GM19455 (cell line): ENCODE measurements at regions not wholly inside any gene's neighbourhood (a gene's known extent, or its start where the extent isn't known, plus 50 kb on each side); places are given as distances from the start of the nearest gene placed in this dataset.
"Not testable (repeated sequence)": the region's sequence is repeated elsewhere in the genome, so short reads cannot be mapped to it uniquely, and the experiment has no call there.

Experiments
- ATAC-seq: cut with Tn5 transposase; IDR thresholded peaks from one replicate; pipeline ENCODE4 v1.9.1; 2021; ENCODE audit not compliant: unreplicated experiment

DNA sequence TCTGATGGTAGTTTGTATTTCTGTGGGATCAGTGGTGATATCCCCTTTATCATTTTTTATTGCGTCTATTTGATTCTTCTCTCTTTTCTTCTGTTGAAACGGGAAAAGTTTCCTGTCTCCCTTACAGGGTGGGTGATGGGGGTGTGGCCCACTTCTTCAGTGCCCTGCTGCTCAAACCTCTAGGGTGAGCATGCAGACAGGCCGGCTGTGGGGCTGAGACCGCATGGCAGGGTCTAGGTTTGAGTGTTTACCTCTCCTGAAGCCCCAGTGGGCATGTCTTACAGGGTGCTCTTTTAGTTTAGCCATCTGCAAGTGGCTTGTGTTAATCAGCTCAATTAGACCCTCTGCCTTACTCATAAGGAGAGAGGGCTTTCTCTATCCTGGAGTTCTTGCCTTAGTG lies 450.0 kb upstream of the EPHA3 start:
- ATAC-seq = no peak

DNA sequence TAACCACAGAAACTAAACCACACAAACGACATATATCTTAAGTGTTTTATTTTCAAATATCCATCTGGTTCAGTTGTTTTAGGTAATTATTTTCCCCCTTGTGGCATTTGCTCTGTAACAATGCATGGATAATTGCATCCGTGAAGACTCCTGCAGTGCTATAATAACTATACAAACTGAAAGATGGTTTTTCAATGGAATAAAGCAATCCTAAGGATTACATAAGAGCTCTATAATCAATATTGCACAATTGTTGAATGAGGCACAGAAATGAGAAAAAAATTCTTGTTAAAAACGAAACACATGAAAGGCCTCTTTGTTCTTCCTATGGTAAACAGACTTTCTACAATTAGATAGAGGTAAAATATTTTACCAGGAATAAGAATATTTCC lies 446.0 kb upstream of the EPHA3 start:
- no peak for ATAC-seq

DNA sequence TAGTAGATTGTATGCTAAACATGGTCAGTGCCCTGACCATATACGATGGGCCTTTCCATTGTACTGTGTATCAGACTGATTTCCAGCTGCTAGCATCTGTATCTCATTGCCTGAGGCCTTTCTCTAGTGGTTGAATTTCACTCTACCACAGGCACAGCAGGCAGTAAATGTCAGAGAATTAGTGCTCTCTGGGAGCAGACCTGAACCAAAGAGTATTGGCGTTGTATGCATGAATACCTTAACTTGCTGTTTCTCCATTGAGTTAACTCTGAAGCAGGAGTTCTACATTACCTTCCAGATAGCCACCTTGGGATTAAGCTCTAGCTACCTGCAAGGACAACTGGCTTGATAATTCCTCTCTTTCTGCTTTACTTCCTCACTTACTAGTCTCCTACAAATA lies 439.2 kb upstream of the EPHA3 start:
- ATAC-seq = no peak

GRCh38 chr3:88671573-88671972 lies 435.8 kb upstream of the EPHA3 start:
- no peak for ATAC-seq

DNA sequence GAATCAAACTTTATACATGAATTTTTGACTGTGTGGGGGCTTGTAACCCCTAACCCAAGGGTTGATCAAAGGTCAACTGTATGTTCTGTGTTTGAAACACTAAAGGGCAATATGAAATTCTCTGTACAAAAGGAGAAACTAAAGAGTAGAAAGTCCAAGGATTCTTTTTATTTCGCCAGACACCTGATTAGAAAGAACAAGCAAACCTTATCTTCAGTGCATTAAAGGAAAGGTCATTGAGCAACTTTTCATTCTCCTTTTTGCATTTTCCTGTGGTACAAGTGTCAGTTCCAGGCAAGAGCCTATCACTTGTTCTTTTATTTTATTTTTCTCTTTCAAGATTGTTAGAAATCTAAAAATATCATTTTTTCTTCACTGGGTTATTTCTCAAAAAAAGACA lies 430.1 kb upstream of the EPHA3 start:
- ATAC-seq = no peak

DNA sequence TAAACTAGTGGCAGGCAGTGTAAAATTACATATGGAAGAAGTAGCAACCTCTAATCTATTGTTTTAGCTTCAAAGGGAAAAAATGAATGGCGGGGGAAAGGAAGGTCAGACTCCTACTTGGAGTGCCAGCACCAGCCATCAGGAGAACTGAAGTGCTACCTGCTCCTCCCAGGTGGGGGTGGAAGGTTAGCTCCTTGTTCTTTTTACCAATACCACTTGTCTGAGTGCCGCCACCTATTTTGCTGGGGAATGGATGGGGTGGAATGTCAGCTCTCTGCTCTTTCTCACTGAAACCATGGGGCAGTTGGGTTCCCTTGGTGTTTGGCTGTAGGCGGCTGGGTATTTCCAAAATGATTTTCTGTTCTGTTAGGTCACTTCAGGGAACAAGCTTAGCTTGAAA lies 428.7 kb upstream of the EPHA3 start:
- ATAC-seq = no peak

DNA sequence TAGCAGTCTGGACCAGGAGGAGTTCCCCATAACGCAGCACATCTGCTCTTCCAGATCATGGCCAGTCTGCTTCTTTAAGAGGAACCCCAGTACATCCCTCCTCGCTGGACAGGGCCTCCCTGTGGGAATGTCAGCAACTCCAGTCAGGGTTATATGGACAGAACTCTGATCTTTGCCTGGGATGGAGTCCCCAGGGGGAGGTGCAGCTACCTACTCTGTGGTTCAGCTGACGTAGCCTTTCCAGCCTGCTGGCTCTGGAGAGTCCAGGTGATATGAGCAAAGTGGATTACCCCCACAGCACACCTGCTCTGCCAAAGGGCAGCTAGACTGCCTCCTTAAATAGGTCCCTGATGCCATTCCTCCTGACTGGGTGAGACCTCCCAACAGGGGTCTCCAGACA lies 417.1 kb upstream of the EPHA3 start:
- no peak for ATAC-seq

DNA sequence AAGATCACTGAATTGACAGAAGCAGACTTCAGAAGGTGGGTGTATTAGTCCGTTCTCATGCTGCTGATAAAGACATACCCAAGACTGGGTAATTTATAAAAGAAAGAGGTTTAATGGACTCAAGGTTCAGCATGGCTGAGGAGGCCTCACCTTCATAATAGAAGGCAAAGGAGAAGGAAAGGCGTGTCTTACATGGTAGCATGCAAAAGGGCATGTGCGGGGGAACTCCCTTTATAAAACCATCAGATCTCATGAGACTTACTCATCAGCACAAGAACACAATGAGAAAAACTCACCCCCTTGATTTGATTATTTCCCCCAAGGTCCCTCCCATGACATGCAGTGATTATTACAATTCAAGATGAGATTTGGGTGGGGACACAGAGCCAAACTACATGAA lies 416.3 kb upstream of the EPHA3 start:
- ATAC-seq = no peak

DNA sequence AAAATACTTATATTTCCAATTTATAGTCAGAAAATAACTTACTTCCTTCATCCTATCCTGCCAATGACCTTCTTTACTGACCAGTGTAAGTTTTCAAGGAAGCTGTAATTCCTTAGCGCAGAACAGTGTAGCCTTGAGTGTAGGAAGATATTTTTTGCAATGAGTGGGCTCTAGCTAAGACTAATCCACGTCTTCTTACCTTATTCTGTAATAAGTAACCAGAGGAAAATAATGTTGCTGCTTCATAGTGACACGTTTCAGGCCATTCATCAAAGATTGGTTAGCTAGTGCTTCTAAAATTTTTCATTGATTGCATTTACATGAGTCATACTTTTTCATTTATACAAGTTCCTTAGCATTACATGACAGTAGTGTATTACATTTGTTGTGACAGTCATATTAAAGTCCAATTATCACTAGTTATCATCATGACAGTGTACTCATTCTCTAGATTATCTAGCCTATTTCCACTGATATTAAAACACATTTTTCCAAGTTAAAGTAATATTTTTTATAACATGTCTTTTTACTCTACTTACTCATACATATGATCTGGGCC lies 403.8 kb upstream of the EPHA3 start:
- no peak for ATAC-seq

- ATAC-seq = no peak
Measured at GRCh38 chr3:88704338-88704737, 403.1 kb upstream of the EPHA3 start.

GRCh38 chr3:88707837-88708236 lies 399.6 kb upstream of the EPHA3 start:
- ATAC-seq = no peak

DNA sequence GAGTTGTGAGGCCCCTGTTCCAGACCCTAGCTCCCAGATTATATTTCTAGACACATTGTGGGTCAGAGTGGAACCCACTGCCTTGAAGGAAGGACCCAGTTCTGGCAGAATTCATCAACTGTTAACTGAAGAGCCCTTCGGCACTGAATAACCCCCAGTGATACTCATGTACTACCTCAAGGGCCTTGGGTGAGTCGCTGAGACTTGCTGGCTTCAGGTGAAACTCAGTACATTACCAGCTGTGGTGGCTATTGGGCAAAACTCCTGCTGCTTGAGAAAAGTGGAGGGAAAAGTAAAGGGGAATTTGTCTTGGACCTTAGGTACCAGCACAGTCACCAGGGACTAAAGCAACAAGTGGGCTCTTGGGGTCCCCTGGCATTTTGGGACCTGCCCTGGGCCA lies 394.9 kb upstream of the EPHA3 start:
- no peak for ATAC-seq

DNA sequence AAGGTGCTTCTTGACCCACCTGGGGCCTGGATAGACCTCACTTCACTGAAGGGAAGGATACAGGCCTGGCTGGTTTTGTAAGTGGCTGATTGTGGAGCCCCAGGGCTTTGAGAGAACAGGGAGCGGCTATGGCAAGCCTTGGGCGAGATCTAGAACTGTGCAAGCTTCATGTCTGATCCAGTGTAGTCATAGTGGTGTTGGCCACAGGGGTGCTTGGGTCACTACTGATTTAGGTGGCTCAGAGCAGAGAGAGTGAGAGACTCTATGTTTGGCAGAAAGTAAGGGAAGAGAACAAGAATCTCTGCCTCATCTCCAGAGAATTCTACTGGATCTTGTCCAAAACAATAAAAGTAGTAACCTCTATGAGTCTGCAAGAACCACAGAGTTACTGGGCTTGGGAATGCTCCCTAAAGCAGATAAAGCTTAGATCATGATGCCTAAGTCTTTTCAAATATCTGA lies 394.2 kb upstream of the EPHA3 start:
- ATAC-seq = no peak

DNA sequence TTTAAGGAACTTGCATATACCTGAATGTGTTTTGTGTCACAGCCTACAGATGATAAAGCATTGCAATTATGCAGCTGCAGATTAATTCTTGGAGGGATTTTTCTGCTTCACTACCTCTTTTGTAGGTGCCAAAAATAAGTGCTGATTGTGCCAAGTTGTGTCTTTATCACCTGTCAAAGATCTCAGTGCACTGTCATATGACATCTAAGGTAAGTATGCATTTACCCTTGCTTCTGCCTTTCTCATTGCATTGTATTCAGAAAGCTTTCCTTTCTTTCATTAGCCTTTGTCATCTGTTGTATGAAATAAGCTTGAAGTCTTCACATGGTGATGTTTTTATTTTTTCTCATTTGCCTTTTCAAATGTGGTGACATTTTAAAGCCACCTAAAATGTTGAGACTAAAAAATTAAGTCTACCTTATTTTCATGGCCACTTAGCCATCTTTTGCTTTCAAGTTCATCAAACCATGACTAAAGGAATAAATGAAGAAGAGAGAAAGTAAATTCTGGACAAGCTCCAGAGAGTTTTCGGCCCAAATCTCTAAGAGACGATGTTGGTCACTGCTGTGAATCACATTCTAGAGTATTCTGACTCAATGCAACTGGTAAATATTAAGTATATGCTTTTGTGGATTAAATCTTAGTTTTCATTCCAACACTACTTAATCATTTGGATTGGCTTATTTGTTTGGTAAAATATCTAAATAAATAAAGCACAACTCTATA lies 381.8 kb upstream of the EPHA3 start:
- no peak for ATAC-seq

- no peak for ATAC-seq
Measured at GRCh38 chr3:88732186-88732585, 375.2 kb upstream of the EPHA3 start.

- ATAC-seq = no peak
Measured at GRCh38 chr3:88742106-88742505, 365.3 kb upstream of the EPHA3 start.

DNA sequence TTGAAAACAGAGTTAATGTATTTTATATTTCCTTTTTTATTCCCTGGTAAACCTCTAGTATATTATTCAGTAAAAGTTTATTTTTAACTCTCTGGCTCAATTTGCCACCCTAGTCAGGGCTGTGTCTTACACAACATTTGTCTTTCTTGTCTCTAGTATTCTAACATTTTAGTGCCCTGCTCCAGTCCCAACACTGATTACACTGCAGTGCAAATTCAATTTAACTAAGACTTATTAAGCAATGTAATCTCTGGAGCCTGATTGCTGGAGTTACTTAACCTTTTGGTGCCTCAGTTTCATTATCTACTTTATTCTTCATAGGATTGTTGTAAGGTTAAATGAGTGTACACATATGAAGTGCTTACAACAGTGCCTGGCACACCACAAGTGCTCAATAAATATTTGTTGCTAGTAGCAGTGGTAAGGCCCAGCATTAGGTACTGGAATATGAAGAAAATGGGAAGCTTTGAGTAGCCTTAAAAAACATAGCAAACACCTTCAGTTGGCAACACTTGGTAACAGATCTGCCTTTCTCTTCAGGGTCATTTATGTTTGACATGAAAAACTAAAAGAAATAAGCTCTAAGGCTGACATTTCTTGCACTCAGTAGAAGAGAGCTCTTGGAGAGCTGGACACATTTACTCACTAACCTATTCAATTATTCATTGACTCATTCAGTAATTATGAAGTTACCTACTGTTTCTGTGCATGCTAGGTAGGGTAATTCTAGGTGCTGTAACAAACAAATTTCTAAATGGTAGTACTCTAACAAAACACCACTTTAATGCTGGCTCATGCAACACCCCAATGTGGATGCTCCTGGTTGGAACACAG lies 364.5 kb upstream of the EPHA3 start:
- no peak for ATAC-seq

- no peak for ATAC-seq
Measured at GRCh38 chr3:88744896-88745295, 362.5 kb upstream of the EPHA3 start.

GRCh38 chr3:88747145-88747544 lies 360.3 kb upstream of the EPHA3 start:
- ATAC-seq = not testable (repeated sequence)

DNA sequence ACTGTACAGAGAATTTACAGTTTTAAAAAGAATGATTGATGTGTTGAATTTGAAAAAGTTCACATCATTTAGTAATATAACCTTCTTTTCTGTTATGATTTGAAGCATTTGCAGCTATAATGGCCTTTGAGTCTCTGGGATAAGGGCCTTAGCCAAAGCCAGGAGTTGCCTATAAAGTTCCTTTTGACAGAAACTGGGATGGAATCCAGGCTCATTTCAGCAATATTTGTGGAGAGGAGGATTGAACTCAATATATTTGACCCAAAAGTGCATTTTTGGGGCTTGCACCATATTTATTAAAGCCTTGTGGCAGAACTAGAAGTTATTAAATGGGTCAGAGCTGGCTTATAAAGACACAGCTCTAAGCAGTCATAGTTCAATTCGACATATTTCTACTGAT lies 348.7 kb upstream of the EPHA3 start:
- no peak for ATAC-seq

DNA sequence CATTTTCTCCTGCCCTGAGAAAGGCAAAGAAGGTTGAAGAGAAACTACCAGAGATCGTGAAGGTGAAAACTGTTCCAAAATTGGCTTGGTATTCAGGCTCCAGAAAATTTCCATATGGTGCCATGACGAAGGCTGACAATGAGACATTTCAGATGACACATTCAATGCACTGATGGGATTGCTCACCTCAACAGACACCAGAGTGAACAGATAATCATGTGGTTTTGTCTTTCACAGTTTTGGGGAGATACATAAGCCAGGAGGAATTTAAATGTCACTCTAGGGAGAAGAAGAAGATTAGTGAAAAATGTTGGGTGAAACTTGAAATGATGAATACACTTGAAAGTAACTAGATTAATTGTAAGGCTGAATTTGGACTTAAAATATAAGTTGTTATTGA lies 339.7 kb upstream of the EPHA3 start:
- no peak for ATAC-seq

GRCh38 chr3:88773766-88774165 lies 333.7 kb upstream of the EPHA3 start:
- ATAC-seq = no peak
